ENCODE measurements at regions not wholly inside any gene's neighbourhood (a gene's known extent, or its start where the extent isn't known, plus 50 kb on each side); places are given as distances from the start of the nearest gene placed in this dataset.
"Not testable (repeated sequence)": the region's sequence is repeated elsewhere in the genome, so short reads cannot be mapped to it uniquely, and the experiment has no call there.

GRCh38 chrX:54615109-54615508, 85.1 kb downstream of the GNL3L start:
- DNase-seq, result no peak

GRCh38 chrX:54633641-54634040, 103.6 kb downstream of the GNL3L start:
- peak; percentile 54 for DNase-seq

- DNase-seq, result no peak
These were observed 109.0 kb downstream of the GNL3L start for GRCh38 chrX:54639018-54639345.

GRCh38 chrX:54639346-54640102, 109.5 kb downstream of the GNL3L start:
- DNase-seq, result peak; percentile 97

- DNase-seq, result peak; percentile 0
These were observed 110.2 kb downstream of the GNL3L start for GRCh38 chrX:54640103-54640690.

DNA sequence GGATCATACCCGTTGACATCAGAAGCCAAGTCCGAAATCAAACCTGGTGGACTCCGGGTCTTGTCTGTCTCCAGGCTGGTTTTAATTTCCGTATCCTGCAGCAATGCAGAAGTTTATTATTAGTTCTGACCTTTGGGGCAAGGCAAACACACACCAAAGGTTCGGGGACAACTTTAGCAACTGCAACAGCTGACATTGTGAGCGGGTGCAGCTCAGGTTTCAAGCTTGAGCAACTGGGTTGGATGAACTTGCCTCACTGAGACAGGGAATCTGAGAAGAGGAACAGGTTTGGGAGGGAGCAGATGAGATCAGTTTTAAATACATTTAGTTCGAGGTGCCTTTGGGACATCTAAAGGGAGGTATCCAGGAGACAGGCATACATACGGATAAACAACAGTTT, 110.7 kb downstream of the GNL3L start:
- peak; percentile 0 for DNase-seq

GRCh38 chrX:54641530-54641929, 111.5 kb downstream of the GNL3L start:
- no peak for DNase-seq

GRCh38 chrX:54647607-54648006, 117.6 kb downstream of the GNL3L start:
- DNase-seq, result not testable (repeated sequence)

DNA sequence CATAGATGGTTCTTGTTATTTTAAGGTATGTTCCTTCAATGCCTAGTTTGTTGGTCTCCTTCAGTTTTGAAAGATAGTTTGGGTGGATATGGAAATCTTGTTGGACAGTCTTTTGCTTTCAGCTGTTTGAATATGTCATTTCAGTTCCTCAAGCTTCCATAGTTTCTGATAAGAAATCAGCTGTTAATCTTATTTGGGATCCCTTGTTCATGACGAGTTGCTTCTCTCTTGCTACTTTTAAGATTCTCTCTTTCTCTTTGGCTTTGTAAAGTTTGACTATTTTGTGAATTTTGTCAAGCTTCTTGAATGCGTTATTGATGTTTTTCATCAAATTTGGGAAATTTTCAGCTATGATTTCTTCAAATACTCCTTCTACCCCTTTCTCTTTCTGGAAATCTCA, 129.5 kb downstream of the GNL3L start:
- no peak for DNase-seq

- no peak for DNase-seq
These were observed 122.3 kb downstream of the ITIH6 start for GRCh38 chrX:54675762-54676161.

DNA sequence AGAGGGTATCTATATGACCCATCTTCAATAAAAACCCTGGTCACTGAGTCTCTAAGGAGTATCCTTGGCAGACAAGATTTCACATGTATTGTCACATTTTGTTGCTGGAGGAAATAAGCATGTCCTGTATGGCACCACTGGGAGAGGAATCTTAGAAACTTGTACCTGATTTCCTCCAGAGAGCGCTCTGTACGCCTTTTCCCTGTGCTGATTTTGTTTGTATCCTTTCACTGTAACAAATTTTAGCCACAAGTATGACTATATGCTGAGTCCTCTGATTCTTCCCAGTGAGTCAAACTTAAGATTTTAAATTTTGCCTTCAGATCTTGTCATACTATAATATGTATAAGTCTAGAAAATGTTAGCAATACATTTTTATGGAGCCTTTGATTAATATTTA, 102.8 kb downstream of the ITIH6 start:
- peak; percentile 1 for DNase-seq

DNA sequence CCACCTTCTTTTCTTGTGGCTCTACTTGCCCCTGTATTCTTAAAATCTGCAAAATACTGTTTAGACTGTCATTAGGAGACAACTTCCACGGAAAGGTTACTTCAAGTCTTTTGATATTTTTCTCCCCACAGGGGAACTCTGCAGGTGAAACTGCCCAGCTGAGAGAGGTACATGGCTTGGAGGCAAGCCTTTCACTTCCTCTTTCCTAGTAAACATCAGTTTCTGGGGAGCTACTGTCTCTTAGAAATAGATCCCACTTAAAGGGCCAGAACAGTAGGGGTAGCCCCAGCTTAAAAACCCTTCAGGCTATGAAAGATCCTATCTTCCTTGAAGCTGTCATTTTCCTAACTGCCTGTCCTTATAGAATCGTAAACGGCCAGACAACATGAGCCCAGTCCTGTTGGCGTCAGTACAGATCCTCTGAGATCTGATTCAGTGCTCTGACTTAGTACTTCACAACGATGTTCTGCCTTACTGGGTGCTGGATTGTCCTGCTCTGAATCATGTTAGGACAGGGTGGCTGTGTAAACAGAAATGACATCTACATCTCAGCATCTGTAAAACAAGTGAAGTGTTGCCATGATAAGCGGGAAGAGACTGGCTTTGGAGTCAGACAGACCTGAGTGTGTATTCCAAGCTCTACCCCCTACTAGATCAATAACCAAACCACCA, 102.1 kb downstream of the ITIH6 start:
- no peak for DNase-seq
